Colonic mucosa (tissue), 4 donors: ENCODE measurements at regions not wholly inside any gene's neighbourhood (a gene's known extent, or its start where the extent isn't known, plus 50 kb on each side); places are given as distances from the start of the nearest gene placed in this dataset.

ENCODE experiments used
- DNase-seq: peaks from one replicate; pipeline ENCODE4 v3.0.0-alpha.2; 2020
- H3K27ac ChIP-seq: fragments of 200-600 bp; one replicate; pipeline ENCODE4 v1.8.0; 2021
- H3K27me3 ChIP-seq: fragments of 200-600 bp; one replicate; pipeline ENCODE4 v1.8.0; 2021
- H3K36me3 ChIP-seq: fragments of 200-600 bp; one replicate; pipeline ENCODE4 v1.8.0; 2021
- H3K4me1 ChIP-seq: fragments of 200-600 bp; one replicate; pipeline ENCODE4 v1.8.0; 2021; ENCODE audit warnings: mild to moderate bottlenecking
- H3K4me3 ChIP-seq: fragments of 200-600 bp; one replicate; pipeline ENCODE4 v1.8.0; 2021
- H3K9ac ChIP-seq, 2 donors: one replicate each; pipeline ENCODE4 v1.7.0; 2013; ENCODE audit warnings: control low read depth in 2 of 2, low read depth in 2 of 2, low read length in 2 of 2
- H3K9me3 ChIP-seq: fragments of 200-600 bp; one replicate; pipeline ENCODE4 v1.8.0; 2021
- CTCF ChIP-seq: fragments of 200-600 bp; IDR thresholded peaks from one replicate; pipeline ENCODE4 v1.8.0; 2022; ENCODE audit warnings: antibody characterized with exemption, mild to moderate bottlenecking
- intact Hi-C: fragments of 100-400 bp; cut with DNase I; formaldehyde crosslinking; loops from one replicate; pipeline ENCODE4 v1.14.1; 2022
- donor health status: healthy.
- donor health status: DM: no; HTN: no; CAD: no.
- donor health status: DM: no; HTN: no; CAD: no.

- no peak overlapping the region for H3K9ac ChIP-seq
- H3K4me1 ChIP-seq, result no peaks in the 10 kb centered on the region
- intact Hi-C loops, result no loop called here
- no peak for TF ChIP-seq CTCF
- no peak for DNase-seq
- no peaks in the 10 kb centered on the region for H3K36me3 ChIP-seq
- H3K27ac ChIP-seq, result no peak overlapping the region
- no peaks in the 10 kb centered on the region for H3K27me3 ChIP-seq
- no peaks in the 10 kb centered on the region for H3K9me3 ChIP-seq
- H3K4me3 ChIP-seq, result no peak overlapping the region
Measured at GRCh38 chr5:147055089-147055826, 176.7 kb upstream of the PPP2R2B start.

GRCh38 chr5:147055850-147056566 is 177.5 kb upstream of the PPP2R2B start:
- H3K27ac ChIP-seq, result no peak overlapping the region
- no peak for TF ChIP-seq CTCF

DNA sequence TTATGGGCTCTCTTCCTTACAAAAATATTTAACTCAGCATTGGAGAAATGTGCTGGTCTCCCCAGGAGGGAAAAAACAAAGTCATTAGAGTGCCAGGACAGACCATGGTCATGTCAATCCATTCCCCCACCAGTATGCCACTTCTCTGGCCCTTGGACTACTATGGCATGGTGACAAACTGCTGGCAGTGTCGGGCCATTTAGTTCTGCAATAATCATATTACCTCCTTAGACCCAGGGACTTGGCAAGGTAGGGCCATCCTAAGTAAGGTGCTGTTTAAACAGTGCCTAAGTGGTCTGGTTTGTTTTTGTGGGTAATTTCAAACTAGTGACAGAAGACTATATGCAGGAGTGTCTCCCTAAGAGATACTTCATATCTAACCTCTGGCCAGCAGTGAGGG is 177.8 kb upstream of the STK32A start:
- no peaks in the 10 kb centered on the region for H3K4me1 ChIP-seq
- DNase-seq, result no peak
- H3K27ac ChIP-seq, result no peak overlapping the region
- H3K27me3 ChIP-seq, result no peaks in the 10 kb centered on the region
- no peaks in the 10 kb centered on the region for H3K36me3 ChIP-seq
- no peak overlapping the region for H3K9ac ChIP-seq
- TF ChIP-seq CTCF, result no peak
- intact Hi-C loops, result no loop called here
- no peaks in the 10 kb centered on the region for H3K9me3 ChIP-seq
- no peak overlapping the region for H3K4me3 ChIP-seq

More at GRCh38 chr5:147055850-147056566, 177.5 kb upstream of the PPP2R2B start:
- intact Hi-C loops, result no loop called here
- Histone ChIP-seq H3K27me3 (no peaks in the 10 kb centered on the region), H3K4me3 (no peak overlapping the region), H3K9ac (no peak overlapping the region), H3K36me3 (no peaks in the 10 kb centered on the region), H3K9me3 (no peaks in the 10 kb centered on the region), H3K4me1 (no peaks in the 10 kb centered on the region)
- DNase-seq, result no peak

DNA sequence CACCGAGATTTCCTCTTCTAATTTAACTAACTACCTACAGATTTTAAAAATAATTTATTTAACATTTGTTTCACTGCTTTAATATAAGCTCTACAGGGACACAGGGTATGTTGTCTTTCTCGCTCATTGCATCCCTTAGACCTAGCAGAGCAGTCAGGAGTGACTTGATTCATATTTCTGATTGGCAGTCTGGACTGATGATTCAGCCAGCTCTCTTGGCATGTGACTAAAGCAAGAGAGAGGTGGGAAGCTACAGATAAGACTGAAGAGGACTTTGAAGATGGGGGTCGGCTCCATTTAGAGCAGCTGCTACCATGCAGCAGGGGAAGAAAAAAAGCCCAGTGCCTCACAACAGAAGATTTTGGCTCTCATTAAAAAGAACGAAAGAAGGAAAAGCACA is 173.4 kb upstream of the STK32A start:
- H3K9ac ChIP-seq, result no peak overlapping the region
- intact Hi-C loops, result no loop called here
- H3K27me3 ChIP-seq, result no peaks in the 10 kb centered on the region
- H3K4me3 ChIP-seq, result no peak overlapping the region
- H3K4me1 ChIP-seq, result no peaks in the 10 kb centered on the region
- no peaks in the 10 kb centered on the region for H3K9me3 ChIP-seq
- H3K36me3 ChIP-seq, result no peaks in the 10 kb centered on the region
- no peak for DNase-seq
- TF ChIP-seq CTCF, result no peak
- H3K27ac ChIP-seq, result no peak overlapping the region

- no peak for TF ChIP-seq CTCF
- Histone ChIP-seq H3K4me1 (no peaks in the 10 kb centered on the region), H3K4me3 (no peak overlapping the region), H3K9ac (no peak overlapping the region), H3K36me3 (no peaks in the 10 kb centered on the region), H3K27me3 (no peaks in the 10 kb centered on the region), H3K27ac (no peak overlapping the region), H3K9me3 (no peaks in the 10 kb centered on the region)
- intact Hi-C loops, result no loop called here
- no peak for DNase-seq
Measured at GRCh38 chr5:147062427-147062826, 172.4 kb upstream of the STK32A start.
